H7 (cell line): ENCODE measurements at regions not wholly inside any gene's neighbourhood (a gene's known extent, or its start where the extent isn't known, plus 50 kb on each side); places are given as distances from the start of the nearest gene placed in this dataset.
"Not testable (repeated sequence)": the region's sequence is repeated elsewhere in the genome, so short reads cannot be mapped to it uniquely, and the experiment has no call there.

Experiments used
- DNase-seq: peaks from one replicate; pipeline ENCODE4 v3.0.0; 2012
- H3K27me3 ChIP-seq: 2 replicates; pipeline ENCODE4 v1.6.0; 2011; ENCODE audit warnings: mild to moderate bottlenecking, low read length; ENCODE audit not compliant: control insufficient read depth, insufficient read depth
- H3K36me3 ChIP-seq: replicated peaks from 2 replicates; pipeline ENCODE4 v1.5.1; 2011; ENCODE audit warnings: low read length; ENCODE audit not compliant: control insufficient read depth, insufficient read depth
- H3K4me3 ChIP-seq: 2 replicates; pipeline ENCODE4 v1.5.1; 2011; ENCODE audit warnings: low read depth, mild to moderate bottlenecking, control low read depth, low read length, moderate library complexity; ENCODE audit not compliant: insufficient read depth

GRCh38 chr4:110344165-110344564 lies 131.8 kb upstream of the ENPEP start:
- peak; percentile 19 for DNase-seq
- H3K36me3 ChIP-seq, result no peaks in the 10 kb centered on the region

GRCh38 chr4:110343534-110343933 lies 132.4 kb upstream of the ENPEP start:
- Histone ChIP-seq H3K36me3 (no peaks in the 10 kb centered on the region), H3K4me3 (no peak overlapping the region), H3K27me3 (no peaks in the 10 kb centered on the region)
- DNase-seq, result no peak

More at GRCh38 chr4:110344165-110344564, 131.8 kb upstream of the ENPEP start:
- H3K4me3 ChIP-seq, result no peak overlapping the region
- H3K27me3 ChIP-seq, result no peaks in the 10 kb centered on the region

- H3K4me3 ChIP-seq, DNase-seq, H3K27me3 ChIP-seq, H3K36me3 ChIP-seq: not testable (repeated sequence)
Measured at GRCh38 chr4:110341118-110341517, 134.8 kb upstream of the ENPEP start.

- DNase-seq, result no peak
- Histone ChIP-seq H3K27me3 (no peaks in the 10 kb centered on the region), H3K4me3 (no peak overlapping the region), H3K36me3 (no peaks in the 10 kb centered on the region)
Measured at GRCh38 chr4:110335399-110335798, 137.0 kb upstream of the ELOVL6 start.

- no peaks in the 10 kb centered on the region for H3K36me3 ChIP-seq
- H3K4me3 ChIP-seq, result no peak overlapping the region
- DNase-seq, result no peak
- H3K27me3 ChIP-seq, result no peaks in the 10 kb centered on the region
Measured at GRCh38 chr4:110332483-110332882, 134.1 kb upstream of the ELOVL6 start.

- H3K4me3 ChIP-seq, DNase-seq, H3K27me3 ChIP-seq, H3K36me3 ChIP-seq: not testable (repeated sequence)
Measured at GRCh38 chr4:110326426-110326825, 128.0 kb upstream of the ELOVL6 start.

GRCh38 chr4:110310795-110311194 lies 112.4 kb upstream of the ELOVL6 start:
- Histone ChIP-seq H3K36me3 (no peaks in the 10 kb centered on the region), H3K27me3 (no peaks in the 10 kb centered on the region), H3K4me3 (no peak overlapping the region)
- DNase-seq, result no peak

- DNase-seq, result no peak
- no peaks in the 10 kb centered on the region for H3K27me3 ChIP-seq
- no peak overlapping the region for H3K4me3 ChIP-seq
- H3K36me3 ChIP-seq, result no peaks in the 10 kb centered on the region
Measured at GRCh38 chr4:110309675-110310074, 111.3 kb upstream of the ELOVL6 start.

- DNase-seq, result no peak
- no peaks in the 10 kb centered on the region for H3K27me3 ChIP-seq
Measured at GRCh38 chr4:110306303-110306702, 107.9 kb upstream of the ELOVL6 start.

GRCh38 chr4:110305455-110305854 lies 107.0 kb upstream of the ELOVL6 start:
- H3K27me3 ChIP-seq, result no peaks in the 10 kb centered on the region
- H3K36me3 ChIP-seq, result no peaks in the 10 kb centered on the region
- no peak for DNase-seq
- H3K4me3 ChIP-seq, result no peak overlapping the region

More at GRCh38 chr4:110306303-110306702, 107.9 kb upstream of the ELOVL6 start:
- Histone ChIP-seq H3K36me3 (no peaks in the 10 kb centered on the region), H3K4me3 (no peak overlapping the region)

GRCh38 chr4:110296892-110297291 lies 98.5 kb upstream of the ELOVL6 start:
- H3K4me3 ChIP-seq, result no peak overlapping the region
- no peak for DNase-seq
- no peaks in the 10 kb centered on the region for H3K27me3 ChIP-seq
- H3K36me3 ChIP-seq, result no peaks in the 10 kb centered on the region

- no peak for DNase-seq
- no peaks in the 10 kb centered on the region for H3K27me3 ChIP-seq
Measured at GRCh38 chr4:110294165-110294564, 95.8 kb upstream of the ELOVL6 start.

GRCh38 chr4:110292994-110293744 lies 94.8 kb upstream of the ELOVL6 start:
- DNase-seq, result no peak
- Histone ChIP-seq H3K27me3 (no peaks in the 10 kb centered on the region), H3K36me3 (no peaks in the 10 kb centered on the region), H3K4me3 (no peak overlapping the region)

More at GRCh38 chr4:110294165-110294564, 95.8 kb upstream of the ELOVL6 start:
- Histone ChIP-seq H3K36me3 (no peaks in the 10 kb centered on the region), H3K4me3 (no peak overlapping the region)

- Histone ChIP-seq H3K27me3 (no peaks in the 10 kb centered on the region), H3K36me3 (no peaks in the 10 kb centered on the region), H3K4me3 (no peak overlapping the region)
- DNase-seq, result no peak
Measured at GRCh38 chr4:110290511-110290910, 92.1 kb upstream of the ELOVL6 start.

GRCh38 chr4:110289601-110290100 lies 91.2 kb upstream of the ELOVL6 start:
- Histone ChIP-seq H3K36me3 (no peaks in the 10 kb centered on the region), H3K4me3 (no peak overlapping the region), H3K27me3 (no peaks in the 10 kb centered on the region)
- no peak for DNase-seq
